Umbilical cord (tissue), 1 donor: ENCODE measurements at regions not wholly inside any gene's neighbourhood (a gene's known extent, or its start where the extent isn't known, plus 50 kb on each side); places are given as distances from the start of the nearest gene placed in this dataset.
A peak's percentile ranks its signal among the peaks of the same experiment; 100 is the strongest.
"Not testable (repeated sequence)": the region's sequence is repeated elsewhere in the genome, so short reads cannot be mapped to it uniquely, and the experiment has no call there.

ENCODE experiments used
- DNase-seq: peaks from one replicate; pipeline ENCODE4 v3.0.0-alpha.2; 2015; ENCODE audit warnings: low spot score

GRCh38 chr2:19651466-19651865, 250.3 kb downstream of the TTC32 start:
- DNase-seq: no peak

- DNase-seq: no peak
Observed at GRCh38 chr2:19649785-19650380, 251.9 kb downstream of the TTC32 start.

GRCh38 chr2:19649142-19649541, 252.6 kb downstream of the TTC32 start:
- DNase-seq: no peak

GRCh38 chr2:19648583-19648982, 253.2 kb downstream of the TTC32 start:
- DNase-seq: peak; percentile 65

GRCh38 chr2:19646987-19647386, 254.8 kb downstream of the TTC32 start:
- no peak for DNase-seq

GRCh38 chr2:19644763-19645162, 257.0 kb downstream of the TTC32 start:
- no peak for DNase-seq

GRCh38 chr2:19643117-19643518, 258.7 kb downstream of the TTC32 start:
- no peak for DNase-seq

- DNase-seq: no peak
Observed at GRCh38 chr2:19642501-19642900, 259.3 kb downstream of the TTC32 start.

GRCh38 chr2:19635951-19636510, 265.8 kb downstream of the TTC32 start:
- no peak for DNase-seq

GRCh38 chr2:19632403-19632991, 269.3 kb downstream of the TTC32 start:
- peak; percentile 68 for DNase-seq

GRCh38 chr2:19631871-19632270, 269.9 kb downstream of the TTC32 start:
- peak; percentile 51 for DNase-seq

- DNase-seq: no peak
Observed at GRCh38 chr2:19630921-19631320, 270.9 kb downstream of the TTC32 start.

- DNase-seq: no peak
Observed at GRCh38 chr2:19627359-19627758, 268.9 kb upstream of the OSR1 start.

- DNase-seq: no peak
Observed at GRCh38 chr2:19623488-19623887, 265.1 kb upstream of the OSR1 start.

- no peak for DNase-seq
Observed at GRCh38 chr2:19617257-19617848, 258.9 kb upstream of the OSR1 start.

- not testable (repeated sequence) for DNase-seq
Observed at GRCh38 chr2:19615402-19615801, 257.0 kb upstream of the OSR1 start.

GRCh38 chr2:19614066-19614465, 255.6 kb upstream of the OSR1 start:
- DNase-seq: no peak

GRCh38 chr2:19611491-19612332, 253.3 kb upstream of the OSR1 start:
- no peak for DNase-seq

GRCh38 chr2:19609266-19609665, 250.8 kb upstream of the OSR1 start:
- no peak for DNase-seq

GRCh38 chr2:19607931-19608771, 249.7 kb upstream of the OSR1 start:
- peak; percentile 77 for DNase-seq

- no peak for DNase-seq
Observed at GRCh38 chr2:19607400-19607799, 249.0 kb upstream of the OSR1 start.
